ENCODE measurements at regions not wholly inside any gene's neighbourhood (a gene's known extent, or its start where the extent isn't known, plus 50 kb on each side); places are given as distances from the start of the nearest gene placed in this dataset.

GRCh38 chr3:14337828-14338227 lies 64.6 kb upstream of the SLC6A6 start:
- no peak for TF ChIP-seq YY1 (IDR thresholded peaks at IDR 0.05; ENCODE audit: insufficient read depth, insufficient read length)
- no peak for TF ChIP-seq ZNF274 (IDR thresholded peaks at IDR 0.05; ENCODE audit: low read depth, low read length)
- no peak for TF ChIP-seq SUZ12 (IDR thresholded peaks at IDR 0.05; ENCODE audit: extremely low read depth, insufficient read depth, insufficient read length)
